ENCODE measurements at regions not wholly inside any gene's neighbourhood (a gene's known extent, or its start where the extent isn't known, plus 50 kb on each side); places are given as distances from the start of the nearest gene placed in this dataset.

- Histone ChIP-seq H3K4me3 (ENCODE audit: extremely low read depth in 1 of 4, insufficient read depth in 2 of 4, low read depth in 3 of 4, low read length in 4 of 4) (no peak overlapping the region), H3K18ac (ENCODE audit: extremely low read depth, low read length) (no peak overlapping the region), H2BK12ac (ENCODE audit: low read depth, low read length) (no peak overlapping the region), H4K91ac (replicated peaks; ENCODE audit: insufficient read length, low read length) (no peak overlapping the region), H4K8ac (ENCODE audit: extremely low read depth, insufficient read depth, low read length) (no peak overlapping the region), H2AK5ac (ENCODE audit: low read depth, low read length) (no peak overlapping the region), H3K4me2 (ENCODE audit: insufficient read depth in 1 of 2, low read depth in 2 of 2, low read length in 2 of 2) (no peak overlapping the region), H2BK20ac (ENCODE audit: low read length) (no peak overlapping the region), H3K23ac (ENCODE audit: insufficient read length) (no peak overlapping the region), H3K14ac (ENCODE audit: insufficient read length) (no peak overlapping the region), H3K23me2 (ENCODE audit: low read depth, low read length) (no peaks in the 10 kb centered on the region), H2AFZ (ENCODE audit: low read length) (no peak overlapping the region), H3K56ac (replicated peaks; ENCODE audit: insufficient read length, low read depth, low read length) (no peak overlapping the region), H3K4me1 (replicated peaks in 1 of 4; ENCODE audit: control insufficient read depth in 3 of 4, insufficient read depth in 4 of 4, low read length in 3 of 4) (no peaks in the 10 kb centered on the region), H2BK15ac (ENCODE audit: low read length) (no peak overlapping the region), H3K79me1 (ENCODE audit: low read depth, low read length) (no peaks in the 10 kb centered on the region), H2BK5ac (ENCODE audit: low read depth, low read length) (no peak overlapping the region), H3K79me2 (ENCODE audit: control insufficient read depth in 1 of 2, insufficient read depth in 2 of 2, low read length in 2 of 2) (no peaks in the 10 kb centered on the region), H4K5ac (ENCODE audit: insufficient read length, low read depth, low read length) (no peak overlapping the region), H4K20me1 (replicated peaks in 1 of 2; ENCODE audit: control insufficient read depth in 1 of 2, insufficient read depth in 2 of 2, low read length in 2 of 2) (no peaks in the 10 kb centered on the region), H3K36me3 (ENCODE audit: control insufficient read depth in 2 of 4, insufficient read depth in 4 of 4, low read length in 3 of 4) (no peaks in the 10 kb centered on the region), H3K9ac (replicated peaks in 1 of 4; ENCODE audit: extremely low read depth in 1 of 4, low read depth in 3 of 4, low read length in 3 of 4) (no peak overlapping the region), H2BK120ac (replicated peaks; ENCODE audit: low read depth, low read length) (no peak overlapping the region), H3K27ac (ENCODE audit: low read depth, low read length) (no peak overlapping the region), H3K9me3 (ENCODE audit: insufficient read depth in 2 of 2, low read depth in 1 of 2, low read length in 1 of 2) (no peaks in the 10 kb centered on the region), H3K27me3 (replicated peaks in 1 of 4; ENCODE audit: control insufficient read depth in 3 of 4, extremely low read depth in 1 of 4, insufficient read depth in 3 of 4, low read length in 3 of 4) (no peaks in the 10 kb centered on the region), H3K4ac (replicated peaks; ENCODE audit: insufficient read length, low read depth, low read length) (no peak overlapping the region)
- DNase-seq (ENCODE audit: low read depth in 1 of 2, low spot score in 2 of 2): no peak
- 81% methylated on average over 2 of the region's 2 CpGs; no CpG with 5 or more reads in 1 of the 2 experiments for WGBS, 2 experiments (ENCODE audit: extremely low coverage in 1 of 2, insufficient coverage in 1 of 2, insufficient read length in 1 of 2, insufficient replicate concordance in 2 of 2, low coverage in 1 of 2, low lambda C conversion rate in 2 of 2, missing lambda C conversion rate in 1 of 2)
- ChIA-PET POLR2A (ENCODE audit: partially characterized antibody) (no interaction called here), CTCF (ENCODE audit: partially characterized antibody) (interaction anchor here (1.7 kb wide), 1 partner anchor 28 kb away, joined by 3 read pairs; no protein-coding TSS in a partner anchor)
- no peak for FAIRE-seq
- TF ChIP-seq PHF8 (conservative IDR thresholded peaks at IDR 0.05; ENCODE audit: low read depth, low read length) (no peak), GABPA (IDR thresholded peaks at IDR 0.05; ENCODE audit: borderline replicate concordance, insufficient read depth, low read length) (no peak), EP300 (IDR thresholded peaks at IDR 0.05; ENCODE audit: borderline replicate concordance in 1 of 2, low read depth in 2 of 2, low read length in 2 of 2) (no peak), HDAC2 (IDR thresholded peaks at IDR 0.05; ENCODE audit: borderline replicate concordance in 1 of 2, low read depth in 2 of 2, low read length in 2 of 2) (no peak), RXRA (IDR thresholded peaks at IDR 0.05; ENCODE audit: insufficient read depth, low read depth, low read length) (no peak), SRF (IDR thresholded peaks at IDR 0.05; ENCODE audit: low read depth, low read length) (no peak), BRCA1 (IDR thresholded peaks at IDR 0.05; ENCODE audit: low read depth, low read length) (no peak), TCF12 (IDR thresholded peaks at IDR 0.05; ENCODE audit: low read depth, low read length) (no peak), RAD21 (IDR thresholded peaks at IDR 0.05 in 1 of 2, conservative IDR thresholded peaks at IDR 0.05 in 1 of 2; ENCODE audit: low read depth in 2 of 2, low read length in 2 of 2) (no peak), TEAD4 (IDR thresholded peaks at IDR 0.05; ENCODE audit: low read depth, low read length) (no peak), EZH2 (IDR thresholded peaks at IDR 0.05; ENCODE audit: low read depth, low read length, severe bottlenecking) (no peak), YY1 (IDR thresholded peaks at IDR 0.05; ENCODE audit: low read depth, low read length) (no peak), EGR1 (IDR thresholded peaks at IDR 0.05; ENCODE audit: borderline replicate concordance, low read depth, low read length) (no peak), MAX (IDR thresholded peaks at IDR 0.05) (no peak)
Measured at GRCh38 chr4:114754616-114755015, 156.0 kb downstream of the UGT8 start.
